SU-DHL-6 (cell line): ENCODE measurements at regions not wholly inside any gene's neighbourhood (a gene's known extent, or its start where the extent isn't known, plus 50 kb on each side); places are given as distances from the start of the nearest gene placed in this dataset.

Experiments
- EZH2phosphoT487 ChIP-seq: fragments of 200-600 bp; sonication (generic), shearing (Covaris generic); conservative IDR thresholded peaks from 2 replicates; pipeline ENCODE4 v1.6.1; 2018; ENCODE audit warnings: mild to moderate bottlenecking, antibody characterized with exemption, low read length, moderate library complexity, mixed read lengths
- TF ChIP-seq, protein P1 (sequence below): fragments of 200-600 bp; sonication (generic); IDR thresholded peaks from one replicate; pipeline ENCODE4 v1.5.1; 2017; ENCODE audit warnings: antibody characterized with exemption, mild to moderate bottlenecking, low read length, moderate library complexity; ENCODE audit not compliant: insufficient read depth, poor library complexity, severe bottlenecking

- TF ChIP-seq, protein P1, sequence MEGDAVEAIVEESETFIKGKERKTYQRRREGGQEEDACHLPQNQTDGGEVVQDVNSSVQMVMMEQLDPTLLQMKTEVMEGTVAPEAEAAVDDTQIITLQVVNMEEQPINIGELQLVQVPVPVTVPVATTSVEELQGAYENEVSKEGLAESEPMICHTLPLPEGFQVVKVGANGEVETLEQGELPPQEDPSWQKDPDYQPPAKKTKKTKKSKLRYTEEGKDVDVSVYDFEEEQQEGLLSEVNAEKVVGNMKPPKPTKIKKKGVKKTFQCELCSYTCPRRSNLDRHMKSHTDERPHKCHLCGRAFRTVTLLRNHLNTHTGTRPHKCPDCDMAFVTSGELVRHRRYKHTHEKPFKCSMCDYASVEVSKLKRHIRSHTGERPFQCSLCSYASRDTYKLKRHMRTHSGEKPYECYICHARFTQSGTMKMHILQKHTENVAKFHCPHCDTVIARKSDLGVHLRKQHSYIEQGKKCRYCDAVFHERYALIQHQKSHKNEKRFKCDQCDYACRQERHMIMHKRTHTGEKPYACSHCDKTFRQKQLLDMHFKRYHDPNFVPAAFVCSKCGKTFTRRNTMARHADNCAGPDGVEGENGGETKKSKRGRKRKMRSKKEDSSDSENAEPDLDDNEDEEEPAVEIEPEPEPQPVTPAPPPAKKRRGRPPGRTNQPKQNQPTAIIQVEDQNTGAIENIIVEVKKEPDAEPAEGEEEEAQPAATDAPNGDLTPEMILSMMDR, result no peak
- TF ChIP-seq EZH2phosphoT487, result no peak
Measured at GRCh38 chr19:56994251-56995017, 125.4 kb upstream of the USP29 start.
